ENCODE measurements at regions not wholly inside any gene's neighbourhood (a gene's known extent, or its start where the extent isn't known, plus 50 kb on each side); places are given as distances from the start of the nearest gene placed in this dataset.

GRCh38 chrX:115713460-115713859 lies 152.5 kb downstream of the PLS3 start:
- Histone ChIP-seq H3K9ac (replicated peaks in 1 of 4; ENCODE audit: extremely low read depth in 1 of 4, low read depth in 3 of 4, low read length in 3 of 4) (no peak overlapping the region), H3K14ac (ENCODE audit: insufficient read length) (no peak overlapping the region), H3K4me3 (ENCODE audit: extremely low read depth in 1 of 4, insufficient read depth in 2 of 4, low read depth in 3 of 4, low read length in 4 of 4) (no peak overlapping the region), H3K23ac (ENCODE audit: insufficient read length) (no peak overlapping the region), H3K23me2 (ENCODE audit: low read depth, low read length) (no peaks in the 10 kb centered on the region), H3K56ac (replicated peaks; ENCODE audit: insufficient read length, low read depth, low read length) (no peak overlapping the region), H4K8ac (ENCODE audit: extremely low read depth, insufficient read depth, low read length) (no peak overlapping the region), H3K79me1 (ENCODE audit: low read depth, low read length) (no peaks in the 10 kb centered on the region), H2BK20ac (ENCODE audit: low read length) (no peak overlapping the region), H3K4me1 (replicated peaks in 1 of 4; ENCODE audit: control insufficient read depth in 3 of 4, insufficient read depth in 4 of 4, low read length in 3 of 4) (peaks cover 0 to 3% (median 0%) of the 10 kb centered on the region in 4 experiments; a peak in 1 of 7 replicates), H4K20me1 (replicated peaks in 1 of 2; ENCODE audit: control insufficient read depth in 1 of 2, insufficient read depth in 2 of 2, low read length in 2 of 2) (no peaks in the 10 kb centered on the region), H3K79me2 (ENCODE audit: control insufficient read depth in 1 of 2, insufficient read depth in 2 of 2, low read length in 2 of 2) (no peaks in the 10 kb centered on the region), H3K18ac (ENCODE audit: extremely low read depth, low read length) (no peak overlapping the region), H3K9me3 (ENCODE audit: insufficient read depth in 2 of 2, low read depth in 1 of 2, low read length in 1 of 2) (no peaks in the 10 kb centered on the region), H3K36me3 (ENCODE audit: control insufficient read depth in 2 of 4, insufficient read depth in 4 of 4, low read length in 3 of 4) (no peaks in the 10 kb centered on the region), H2BK12ac (ENCODE audit: low read depth, low read length) (no peak overlapping the region), H2BK120ac (replicated peaks; ENCODE audit: low read depth, low read length) (no peak overlapping the region), H3K4ac (replicated peaks; ENCODE audit: insufficient read length, low read depth, low read length) (no peak overlapping the region), H2BK5ac (ENCODE audit: low read depth, low read length) (no peak overlapping the region), H2AK5ac (ENCODE audit: low read depth, low read length) (no peak overlapping the region), H4K5ac (ENCODE audit: insufficient read length, low read depth, low read length) (no peak overlapping the region), H2AFZ (ENCODE audit: low read length) (no peak overlapping the region), H4K91ac (replicated peaks; ENCODE audit: insufficient read length, low read length) (no peak overlapping the region), H3K4me2 (ENCODE audit: insufficient read depth in 1 of 2, low read depth in 2 of 2, low read length in 2 of 2) (no peak overlapping the region), H3K27ac (ENCODE audit: low read depth, low read length) (no peak overlapping the region), H2BK15ac (ENCODE audit: low read length) (no peak overlapping the region), H3K27me3 (replicated peaks in 1 of 4; ENCODE audit: control insufficient read depth in 3 of 4, extremely low read depth in 1 of 4, insufficient read depth in 3 of 4, low read length in 3 of 4) (no peaks in the 10 kb centered on the region)
- ChIA-PET POLR2A (ENCODE audit: partially characterized antibody) (no interaction called here), CTCF (ENCODE audit: partially characterized antibody) (interaction anchor here (0.8 kb wide), 1 partner anchor 23 kb away, joined by 3 read pairs; no protein-coding TSS in a partner anchor)
- DNase-seq (ENCODE audit: low read depth in 1 of 2, low spot score in 2 of 2) (no peak), FAIRE-seq (peak; percentile 78)
- 86% methylated on average over 1 of the region's 1 CpG; no CpG with 5 or more reads in 1 of the 2 experiments for WGBS, 2 experiments (ENCODE audit: extremely low coverage in 1 of 2, insufficient coverage in 1 of 2, insufficient read length in 1 of 2, insufficient replicate concordance in 2 of 2, low coverage in 1 of 2, low lambda C conversion rate in 2 of 2, missing lambda C conversion rate in 1 of 2)
- TF ChIP-seq MAX (IDR thresholded peaks at IDR 0.05) (no peak), POU5F1 (IDR thresholded peaks at IDR 0.05; ENCODE audit: low read depth, low read length) (no peak), NANOG (IDR thresholded peaks at IDR 0.05; ENCODE audit: insufficient read depth, low read depth, low read length, poor library complexity, severe bottlenecking) (no peak), RAD21 (IDR thresholded peaks at IDR 0.05 in 1 of 2, conservative IDR thresholded peaks at IDR 0.05 in 1 of 2; ENCODE audit: low read depth in 2 of 2, low read length in 2 of 2) (no peak), KDM5A (IDR thresholded peaks at IDR 0.05; ENCODE audit: low read length) (no peak), ATF2 (IDR thresholded peaks at IDR 0.05; ENCODE audit: low read length) (no peak), JUND (IDR thresholded peaks at IDR 0.05; ENCODE audit: low read length) (no peak), TCF12 (IDR thresholded peaks at IDR 0.05; ENCODE audit: low read depth, low read length) (no peak), POLR2AphosphoS5 (IDR thresholded peaks at IDR 0.05; ENCODE audit: low read depth, low read length) (no peak), TAF7 (optimal IDR thresholded peaks at IDR 0.05; ENCODE audit: borderline replicate concordance, low read depth, low read length) (no peak)
